GM19238 (cell line): ENCODE measurements at regions not wholly inside any gene's neighbourhood (a gene's known extent, or its start where the extent isn't known, plus 50 kb on each side); places are given as distances from the start of the nearest gene placed in this dataset.

ENCODE experiments used
- DNase-seq: peaks from one replicate; pipeline ENCODE4 v3.0.0; 2011; ENCODE audit warnings: low spot score; ENCODE audit not compliant: insufficient read length

DNA sequence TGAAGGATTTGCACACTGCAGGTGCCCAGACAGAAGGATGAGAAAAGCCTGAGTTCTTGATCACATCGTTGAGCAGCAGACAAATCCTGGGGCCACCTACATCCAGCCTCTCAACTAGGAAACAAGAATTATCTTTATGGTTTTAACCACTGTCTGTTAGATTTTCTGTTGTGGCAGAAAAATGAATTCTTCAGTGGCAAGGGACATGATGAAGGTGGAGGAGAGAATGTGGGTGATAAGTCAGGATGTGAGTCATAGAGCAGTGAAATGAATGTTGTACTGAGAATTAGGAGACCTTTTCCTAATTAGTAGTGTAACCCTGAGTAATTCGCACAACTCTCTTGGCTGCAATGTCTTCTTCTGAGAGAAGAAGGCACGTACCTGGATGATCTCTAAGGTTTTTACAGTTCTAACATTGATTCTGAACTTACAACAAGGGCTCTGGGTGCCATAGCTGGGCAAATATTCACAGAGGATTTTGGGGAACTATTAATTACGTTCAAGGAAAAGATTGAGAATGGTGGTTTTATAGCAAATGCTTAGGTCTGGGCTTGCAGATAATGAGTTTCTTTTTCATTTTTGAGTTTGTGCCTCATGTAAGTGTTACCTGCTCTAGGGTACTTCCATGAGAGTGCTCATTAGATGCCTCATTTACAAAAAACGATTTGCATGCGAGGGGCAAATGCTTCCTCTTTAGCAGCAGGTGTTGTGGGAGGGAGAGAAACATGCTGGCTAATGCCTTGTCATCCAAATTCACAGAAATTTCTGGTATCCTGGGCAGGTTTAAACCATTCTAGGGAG lies 111.0 kb upstream of the KL start:
- DNase-seq = no peak

DNA sequence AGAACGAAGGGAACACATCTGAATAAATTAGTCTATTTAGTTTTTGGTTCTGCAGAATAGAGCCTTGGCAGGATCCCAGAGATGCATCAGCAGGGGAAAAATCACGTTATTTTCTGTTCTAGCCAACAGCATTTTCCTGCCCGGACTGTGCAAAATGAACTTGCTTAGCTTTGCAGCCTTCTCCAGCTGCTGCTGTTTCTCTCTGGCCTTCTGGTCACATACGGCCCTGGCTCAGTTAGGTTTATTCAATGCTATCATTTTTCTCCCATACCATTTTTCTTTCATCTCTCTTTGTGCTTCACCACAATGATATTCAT lies 110.4 kb upstream of the KL start:
- DNase-seq = no peak

DNA sequence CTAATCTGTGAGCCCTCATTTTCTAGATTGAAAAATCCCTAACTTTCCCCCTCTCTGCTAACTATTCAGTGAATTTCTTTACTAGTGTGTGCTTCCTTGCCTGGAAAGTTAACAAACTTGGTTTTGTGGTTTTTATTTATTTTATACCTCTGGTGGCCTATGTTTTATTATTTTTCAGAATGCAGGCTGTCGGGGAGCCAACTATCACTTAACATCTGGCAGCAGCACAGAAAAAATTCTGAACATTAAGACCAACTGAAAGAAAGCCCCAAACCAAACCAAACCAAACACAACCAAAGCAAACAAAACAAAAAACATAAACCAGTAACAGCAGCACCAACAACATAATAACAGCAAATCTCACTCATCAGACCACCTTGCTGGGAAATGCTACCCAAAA lies 109.0 kb upstream of the KL start:
- DNase-seq = no peak

DNA sequence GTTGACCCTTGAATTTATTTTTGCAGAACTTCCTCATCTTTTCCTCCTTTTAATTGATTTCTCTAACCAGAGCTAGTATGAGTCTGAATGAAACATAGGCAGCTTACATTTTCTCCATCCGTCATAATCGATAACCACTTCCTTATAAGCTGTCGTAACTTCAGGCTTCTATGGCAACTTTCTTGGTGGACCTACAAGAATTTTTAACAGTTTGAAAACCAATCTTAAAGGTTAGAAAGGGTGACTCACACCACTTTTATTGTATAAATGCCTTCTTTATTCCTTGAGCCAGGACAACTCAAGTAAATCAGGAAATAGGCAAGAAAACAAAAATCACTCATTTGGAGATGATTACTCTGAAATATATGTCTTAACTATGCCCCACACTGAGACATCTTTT lies 105.7 kb upstream of the KL start:
- DNase-seq = no peak

DNA sequence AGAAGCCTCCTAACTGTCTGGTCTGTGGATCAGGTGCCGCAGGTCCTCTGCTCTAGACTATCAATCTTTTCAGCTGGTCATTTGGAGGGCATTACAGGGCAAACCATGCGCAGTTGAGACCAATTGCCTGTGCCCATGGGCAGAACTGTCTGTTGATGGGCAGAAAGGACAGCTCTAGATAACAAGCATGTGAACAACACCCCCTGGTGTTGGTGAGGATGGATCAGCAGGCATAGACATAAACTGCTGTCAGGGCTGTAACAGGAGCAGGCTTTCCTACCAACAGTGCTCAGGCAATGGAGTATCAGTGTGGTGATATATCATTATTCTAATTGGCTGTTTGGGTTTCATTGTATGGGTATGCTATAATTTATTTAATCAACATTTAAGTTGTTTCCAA lies 104.7 kb upstream of the KL start:
- peak; percentile 27 for DNase-seq

DNA sequence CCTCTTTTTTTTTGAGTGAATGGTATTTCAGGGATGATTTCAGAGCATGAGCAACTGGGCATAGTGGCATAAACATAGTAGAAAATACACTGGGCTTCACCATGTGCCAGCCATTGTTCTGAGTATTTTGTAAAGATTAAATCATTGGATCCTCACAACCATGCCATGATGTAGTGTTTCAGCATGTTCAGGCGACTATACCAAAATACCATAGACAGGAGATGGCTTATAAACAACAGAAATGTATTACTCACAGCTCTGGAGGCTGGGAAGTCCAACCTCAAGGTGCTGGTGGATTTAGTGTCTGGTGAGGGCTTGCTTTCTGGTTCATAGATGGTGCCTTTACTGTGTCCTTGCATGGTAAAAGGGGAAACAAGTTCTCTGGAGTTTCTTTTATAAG lies 101.5 kb upstream of the KL start:
- no peak for DNase-seq

DNA sequence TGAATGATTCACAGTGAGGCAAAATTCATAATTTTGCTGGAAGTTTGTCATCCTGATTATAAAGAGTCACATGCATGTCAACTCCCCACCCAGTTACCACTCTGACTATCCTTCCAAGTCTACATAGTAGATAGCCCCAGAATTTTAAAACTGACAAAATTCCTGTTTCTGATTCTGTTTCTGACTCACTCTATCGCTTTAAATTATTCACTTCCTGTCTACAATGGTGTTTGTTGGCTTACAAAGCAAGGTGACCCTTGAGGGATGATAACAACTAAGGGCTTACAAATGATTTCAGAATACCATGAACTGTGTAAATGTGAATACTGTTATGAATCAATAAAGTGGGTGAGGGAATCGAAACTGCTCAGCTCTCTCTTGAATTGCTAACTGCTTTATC lies 98.7 kb upstream of the KL start:
- no peak for DNase-seq

DNA sequence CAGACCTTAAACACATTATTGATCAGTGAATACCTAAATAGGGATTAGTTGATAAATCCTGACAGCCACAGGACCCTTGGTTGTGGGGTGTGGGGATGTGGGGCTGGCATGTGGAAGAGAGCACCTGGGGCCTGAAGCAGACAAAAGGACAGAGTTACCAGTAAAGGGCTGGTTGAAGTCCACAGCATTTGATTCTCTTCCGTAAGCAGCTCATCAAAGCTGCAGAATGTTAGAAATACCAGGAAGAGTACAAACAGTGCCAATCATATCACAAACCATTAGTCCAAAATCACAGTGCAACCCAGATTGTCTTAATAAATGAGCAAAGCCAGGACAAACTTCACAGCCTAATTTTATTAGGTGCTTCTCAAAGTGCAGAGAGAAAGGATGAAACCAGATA lies 92.5 kb upstream of the KL start:
- DNase-seq = no peak

DNA sequence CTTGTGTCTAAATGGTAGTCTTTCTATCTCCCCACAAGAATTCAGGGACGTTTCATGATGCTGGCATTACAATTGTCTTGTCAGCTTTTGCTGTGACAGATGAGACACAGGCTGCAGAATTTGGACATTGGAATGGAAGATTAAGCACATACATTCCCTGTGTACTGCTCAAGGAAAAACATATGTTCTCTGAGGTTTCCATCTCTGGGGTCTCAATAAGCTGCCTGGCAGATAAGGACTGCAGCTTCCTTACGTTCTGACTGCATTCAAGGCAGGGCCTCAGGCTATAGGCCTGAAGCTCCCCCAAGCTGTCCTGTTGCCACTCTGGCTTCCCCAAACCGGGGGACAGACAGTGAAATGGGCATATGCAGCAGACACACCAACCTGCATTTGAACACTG lies 91.3 kb upstream of the KL start:
- DNase-seq = no peak

DNA sequence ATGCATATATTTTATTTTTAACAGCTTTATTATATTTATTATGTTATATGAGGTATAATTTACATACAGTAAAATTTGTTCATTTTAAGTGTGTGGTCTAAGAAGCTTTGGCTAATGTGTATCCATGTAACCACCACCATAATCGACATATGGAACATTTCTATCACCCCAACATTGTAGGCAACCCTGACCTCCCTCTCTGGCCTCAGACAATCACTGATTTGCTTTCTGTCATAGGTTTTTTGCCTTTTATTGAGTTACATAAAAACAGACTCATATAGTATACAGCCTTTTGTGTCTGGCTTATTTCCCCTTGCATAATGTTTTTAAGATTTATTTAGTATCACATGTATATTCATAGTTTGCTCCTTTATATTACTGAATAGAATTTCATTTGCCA lies 90.7 kb upstream of the KL start:
- DNase-seq = no peak

DNA sequence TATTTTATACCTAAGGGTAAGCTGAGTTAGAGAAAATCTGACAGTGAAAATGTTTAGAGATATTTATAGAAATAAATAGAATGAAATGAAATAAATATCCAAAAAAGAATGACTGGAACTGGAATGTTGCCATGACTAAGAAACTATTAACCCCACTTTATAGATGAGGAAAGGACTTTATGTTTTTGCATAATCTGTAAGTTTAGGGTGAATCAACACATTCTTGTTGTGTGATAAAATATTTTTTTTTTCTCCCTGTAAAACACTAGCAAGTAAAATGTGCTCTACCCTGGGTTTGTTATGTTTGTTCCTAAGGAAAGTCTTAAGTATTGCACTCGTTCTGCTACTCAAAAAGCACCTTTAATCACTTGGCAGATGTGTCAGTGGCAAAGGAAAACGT lies 83.8 kb upstream of the KL start:
- no peak for DNase-seq

DNA sequence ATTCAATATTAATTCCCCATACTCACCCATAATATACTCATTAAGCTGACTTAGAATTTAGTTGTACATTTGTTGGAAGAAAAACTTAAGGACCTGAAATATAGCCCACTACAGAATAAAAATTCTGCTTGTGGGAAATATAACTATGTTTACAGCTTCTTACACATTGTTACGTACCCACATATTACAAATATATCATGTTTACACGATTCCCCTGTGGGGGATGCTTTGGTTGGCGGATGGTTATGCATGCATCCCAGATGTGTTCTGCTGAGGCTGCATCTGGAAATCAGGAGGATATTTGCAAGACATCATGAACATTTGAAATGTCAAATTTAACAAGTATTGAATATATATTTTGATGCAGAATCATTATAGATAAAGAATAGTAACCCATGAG lies 79.5 kb upstream of the KL start:
- no peak for DNase-seq

DNA sequence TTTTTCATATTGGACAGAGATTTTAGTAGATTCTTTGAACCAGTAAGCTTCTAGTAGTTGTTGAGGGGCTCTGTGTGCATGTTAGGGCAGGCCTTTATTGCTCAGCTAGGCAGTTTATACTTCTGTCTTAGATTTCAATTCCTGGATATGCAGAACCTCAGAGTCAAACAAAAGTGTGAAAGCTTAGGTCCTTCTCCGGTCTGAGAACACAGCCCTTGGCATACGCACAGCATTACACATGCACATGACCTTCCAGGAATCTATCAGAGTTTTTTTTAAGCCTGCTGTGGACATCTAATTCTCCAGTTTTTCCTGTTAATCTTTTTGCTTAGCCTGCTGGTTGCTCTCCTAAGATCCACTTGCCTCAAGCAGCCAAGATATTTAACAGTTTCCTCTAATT lies 77.9 kb upstream of the KL start:
- no peak for DNase-seq

DNA sequence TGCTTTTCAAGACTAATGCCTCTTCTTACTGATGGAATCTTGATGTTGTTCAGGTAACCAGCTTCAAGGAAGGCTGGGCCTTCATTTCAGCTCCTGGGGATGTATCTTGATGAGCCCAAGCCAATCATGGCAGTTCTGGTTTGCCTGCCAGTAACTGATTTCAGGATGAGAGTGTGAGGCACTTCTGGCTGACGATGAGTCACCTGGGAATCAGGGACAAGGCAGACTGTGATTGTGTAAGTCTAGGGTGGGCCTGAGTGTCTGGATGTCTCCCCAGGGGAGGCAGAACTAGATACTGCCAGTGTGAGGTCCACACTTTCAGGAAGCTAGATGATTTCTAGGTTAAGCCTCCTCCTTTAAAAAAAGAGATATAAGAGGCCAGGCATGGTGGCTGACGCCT lies 77.3 kb upstream of the KL start:
- DNase-seq = no peak

DNA sequence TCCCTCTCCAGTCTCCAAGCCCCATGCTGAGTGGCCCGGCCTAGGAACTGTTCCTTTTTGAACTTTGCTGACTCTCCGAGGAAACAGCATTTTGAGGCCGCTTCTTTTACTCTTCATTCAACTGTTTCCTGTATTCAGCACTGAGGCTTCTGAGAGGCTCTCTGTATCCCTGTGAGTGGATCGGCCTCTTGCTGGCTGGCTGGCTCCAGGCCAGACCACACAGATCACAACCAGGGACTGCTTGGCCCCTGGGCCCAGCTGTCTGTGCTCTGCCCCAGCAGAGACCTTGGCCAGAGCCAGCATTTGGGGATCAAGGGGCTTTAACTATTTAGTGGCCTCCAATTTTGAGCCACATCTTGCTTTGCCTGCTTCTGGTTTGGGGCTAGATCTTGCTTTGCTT lies 75.6 kb upstream of the KL start:
- DNase-seq = no peak

DNA sequence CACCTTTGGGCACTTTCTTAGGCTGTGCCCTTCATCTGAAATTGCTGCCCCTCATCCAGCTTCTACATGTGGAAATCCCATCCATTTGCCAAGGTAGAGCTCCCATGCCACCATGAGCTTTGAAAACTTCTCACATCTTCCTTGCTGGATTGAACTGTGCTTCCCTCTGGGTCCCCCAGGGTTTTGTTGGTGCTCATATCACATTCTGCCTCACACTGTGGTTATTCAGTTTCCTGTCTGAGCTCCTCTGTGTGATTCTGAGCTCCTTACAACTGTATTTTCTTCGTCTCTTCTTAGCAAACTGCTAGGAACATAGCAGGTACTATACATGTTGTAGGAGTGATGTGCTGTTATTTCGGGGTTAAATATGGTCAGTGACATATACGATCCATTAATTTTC lies 74.9 kb upstream of the KL start:
- DNase-seq = no peak

DNA sequence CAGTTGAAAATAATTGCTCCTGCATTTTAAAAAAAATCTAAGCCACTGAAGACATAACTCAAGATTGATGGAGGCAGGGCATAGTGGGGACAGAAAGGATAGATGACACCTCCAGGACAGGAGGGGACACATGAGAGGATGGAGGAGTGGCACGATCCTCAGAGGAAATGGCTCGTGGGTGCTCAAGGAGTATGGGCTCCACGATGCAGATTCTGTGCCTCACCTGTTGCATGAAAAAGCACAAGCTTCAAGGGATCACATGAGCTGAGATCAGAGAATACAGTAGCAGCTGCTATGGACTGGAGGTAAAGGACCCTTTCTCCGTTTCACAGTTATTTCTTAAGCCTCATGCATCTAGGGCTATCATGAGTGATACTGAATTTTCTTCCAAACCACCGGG lies 69.7 kb upstream of the KL start:
- DNase-seq = no peak

DNA sequence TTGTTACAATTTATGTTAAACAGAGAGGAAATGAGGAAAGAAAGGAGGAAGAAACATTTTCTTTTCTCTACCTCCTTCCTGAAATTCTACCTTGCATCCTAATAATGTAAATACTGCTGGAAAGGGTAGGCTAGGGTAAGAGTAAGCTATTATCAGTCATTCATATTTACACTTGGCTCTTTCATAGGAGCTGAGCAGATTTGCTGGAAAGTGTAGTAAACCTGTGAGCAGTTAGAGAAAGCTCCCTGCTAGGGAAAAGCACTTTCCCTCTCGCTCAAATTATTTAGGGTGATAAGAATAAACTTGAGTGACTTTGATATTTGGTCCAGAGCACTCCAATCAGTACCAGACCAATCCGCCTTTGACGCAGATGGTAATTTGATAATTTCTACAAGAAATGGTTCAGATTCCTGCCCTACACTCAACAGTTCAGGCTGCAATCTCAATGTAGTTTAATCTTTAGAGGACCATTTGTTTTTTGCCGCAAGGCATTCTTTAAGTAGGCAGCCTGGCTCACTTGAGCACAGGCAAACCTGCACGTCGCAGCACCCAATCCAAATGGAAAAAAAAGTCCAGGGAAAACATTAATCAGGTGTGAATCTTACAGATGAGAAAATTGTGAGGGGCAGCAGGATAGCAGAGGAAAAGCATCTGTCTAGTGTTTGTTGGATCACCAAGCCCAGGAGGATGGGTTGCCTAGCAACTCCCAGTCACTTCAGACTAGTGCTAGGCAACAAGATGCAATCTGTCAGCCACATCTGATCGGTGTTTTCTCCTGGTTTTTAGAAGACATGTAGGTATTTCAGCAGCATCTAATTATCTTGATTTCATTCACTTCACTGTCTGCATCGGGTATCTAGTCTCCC lies 68.6 kb upstream of the KL start:
- no peak for DNase-seq

DNA sequence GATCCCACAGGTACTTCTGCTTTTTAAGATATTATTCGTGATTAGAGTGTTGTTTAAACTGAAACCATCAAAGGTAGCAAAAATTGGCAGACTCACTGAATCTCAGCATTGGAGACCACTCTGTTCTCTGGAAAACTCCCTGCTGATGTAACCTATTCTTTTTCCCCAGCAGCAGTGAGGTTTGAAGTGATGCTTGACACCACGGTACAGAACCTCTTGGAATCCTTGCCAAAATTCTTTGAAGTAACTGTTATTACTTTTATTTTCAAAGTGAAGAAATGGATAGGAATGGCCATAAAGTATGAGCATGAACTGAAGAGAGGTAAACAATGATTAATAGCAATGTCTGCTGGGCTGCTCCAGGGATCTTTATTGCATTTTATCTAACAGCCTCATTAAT lies 66.4 kb upstream of the KL start:
- no peak for DNase-seq

DNA sequence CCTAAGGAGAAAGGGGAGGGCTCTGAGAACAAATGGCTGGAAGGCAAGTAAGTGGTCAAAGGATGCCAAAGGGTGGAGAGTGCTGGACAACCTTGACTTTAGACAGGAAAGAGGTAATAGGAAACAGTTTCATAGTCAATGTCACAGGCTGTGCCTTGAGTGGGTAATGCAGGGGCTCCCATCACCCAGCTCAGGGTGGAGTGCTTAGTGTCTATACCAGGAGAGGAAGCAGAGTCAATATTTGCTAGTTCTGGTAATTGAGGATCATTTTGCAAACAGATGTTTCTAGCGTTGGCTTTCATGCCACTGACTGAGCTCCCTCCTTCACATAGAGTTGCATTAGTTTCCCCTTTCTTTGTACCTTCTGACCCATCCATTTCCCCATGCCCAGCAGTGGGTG lies 64.6 kb upstream of the KL start:
- no peak for DNase-seq

DNA sequence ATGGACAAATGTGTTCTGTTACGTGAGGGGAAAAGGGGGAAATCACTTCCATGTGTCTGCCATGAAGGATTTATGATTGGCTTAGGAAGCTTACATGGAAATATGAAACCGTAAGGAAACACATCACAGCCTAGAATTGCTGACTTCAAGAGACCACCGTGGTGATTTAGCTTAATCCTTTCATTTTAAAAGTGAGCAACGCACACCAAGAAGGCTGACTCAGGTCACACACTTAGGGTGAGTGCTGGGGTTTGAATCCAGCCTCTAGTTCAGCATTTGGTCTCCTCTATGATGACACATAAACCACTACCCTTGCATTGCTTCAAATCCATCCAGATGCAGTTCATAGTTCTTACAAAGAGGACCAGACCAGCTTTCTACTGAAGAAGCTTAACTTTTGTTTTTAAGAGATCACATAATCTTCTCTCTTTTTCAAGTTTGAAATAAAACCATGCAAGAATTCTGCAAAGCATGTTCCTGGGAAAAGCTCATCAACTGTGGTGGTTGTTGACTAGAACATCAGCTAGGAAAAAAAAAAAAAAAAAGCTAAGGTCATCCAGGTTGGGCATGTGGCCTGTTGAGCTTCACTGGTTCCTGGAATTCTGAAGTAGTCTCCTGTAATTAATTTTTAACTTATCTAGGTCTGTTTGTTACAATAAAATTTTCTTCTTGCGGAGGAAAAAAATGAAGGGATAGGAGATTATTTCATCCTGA lies 60.2 kb upstream of the KL start:
- DNase-seq = no peak

DNA sequence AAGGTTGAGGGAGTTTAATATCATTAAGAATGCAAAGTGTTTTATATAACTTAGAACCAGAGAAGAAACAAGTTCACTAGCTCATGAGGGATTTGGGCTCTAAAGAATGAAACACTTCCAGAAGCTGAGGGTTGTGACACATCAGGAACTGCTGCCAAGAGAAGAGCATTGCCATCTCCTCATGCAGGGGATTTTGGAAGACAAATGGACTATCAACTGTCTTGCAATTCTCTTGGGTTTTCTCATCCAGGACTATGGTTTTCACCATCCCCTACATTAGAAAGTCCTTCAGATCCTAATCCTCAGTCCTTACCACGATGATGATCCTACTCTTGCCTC lies 59.7 kb upstream of the KL start:
- no peak for DNase-seq

DNA sequence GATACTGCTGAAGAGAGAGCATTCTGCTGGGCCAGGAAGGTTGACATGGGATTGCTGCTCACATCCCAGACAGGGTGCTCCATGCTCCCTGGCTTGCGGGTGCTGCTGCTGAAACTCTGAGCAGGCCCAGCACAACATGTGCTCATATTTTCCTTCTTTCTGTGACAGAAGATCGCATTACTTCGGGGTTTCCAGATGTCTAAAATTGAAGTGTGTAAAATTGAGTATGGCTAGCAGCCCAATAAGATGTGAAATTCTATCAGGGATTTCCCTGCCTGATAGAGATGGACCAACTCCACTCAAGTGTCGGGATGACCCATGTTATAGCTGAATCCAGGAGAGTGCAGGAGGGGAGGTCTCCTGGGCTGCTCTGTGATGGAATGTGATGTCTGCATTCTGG lies 55.6 kb upstream of the KL start:
- DNase-seq = no peak
